ENCODE measurements at regions not wholly inside any gene's neighbourhood (a gene's known extent, or its start where the extent isn't known, plus 50 kb on each side); places are given as distances from the start of the nearest gene placed in this dataset.

DNA sequence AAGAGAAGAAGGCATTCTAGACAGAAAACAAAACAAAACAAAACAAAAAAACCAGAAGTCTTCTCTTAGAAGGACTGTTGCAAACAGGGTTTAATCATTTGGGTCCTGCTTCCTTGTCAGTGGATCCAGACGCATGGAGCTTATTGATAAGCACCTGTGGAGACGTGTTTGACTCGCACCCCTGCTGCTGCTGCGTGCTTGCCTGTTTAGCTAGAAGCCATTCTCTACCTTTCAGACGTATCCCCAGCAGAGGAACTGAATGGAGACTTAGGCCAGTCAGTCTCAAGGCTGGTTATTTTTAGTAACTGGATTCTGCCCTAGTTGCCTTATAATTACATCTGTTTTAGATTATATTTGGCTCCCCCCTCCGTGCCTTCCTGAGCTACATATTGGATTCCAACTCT is 186.1 kb upstream of the EEA1 start:
- Histone ChIP-seq H3F3A (ENCODE audit: insufficient read depth, low read length, poor library complexity, severe bottlenecking) (no peaks in the 10 kb centered on the region), H3K36me3 (ENCODE audit: insufficient read depth, low read length) (no peaks in the 10 kb centered on the region), H3K27ac (ENCODE audit: low read length) (no peak overlapping the region), H3K79me2 (replicated peaks; ENCODE audit: insufficient read depth, low read length) (no peaks in the 10 kb centered on the region), H3K9me3 (ENCODE audit: low read length) (no peaks in the 10 kb centered on the region), H3K27me3 (ENCODE audit: insufficient read depth, low read depth, low read length) (no peaks in the 10 kb centered on the region), H3K4me3 (ENCODE audit: low read length) (no peak overlapping the region), H3K9me2 (ENCODE audit: insufficient read depth, low read length) (no peaks in the 10 kb centered on the region), H3K4me2 (ENCODE audit: low read length) (no peak overlapping the region), H4K20me1 (ENCODE audit: insufficient read depth) (no peaks in the 10 kb centered on the region), H2AFZ (ENCODE audit: low read depth, low read length) (no peak overlapping the region), H3K9ac (ENCODE audit: low read length) (no peak overlapping the region)
- TF ChIP-seq SMC3 (conservative IDR thresholded peaks at IDR 0.05; ENCODE audit: poor library complexity) (no peak), POLR2AphosphoS5 (IDR thresholded peaks at IDR 0.05) (no peak), RAD21 (conservative IDR thresholded peaks at IDR 0.05) (no peak), TAF1 (IDR thresholded peaks at IDR 0.05; ENCODE audit: low read depth) (no peak), EZH2 (IDR thresholded peaks at IDR 0.05; ENCODE audit: borderline replicate concordance, insufficient read depth, low read length, poor library complexity, severe bottlenecking) (no peak), EP300 (conservative IDR thresholded peaks at IDR 0.05; ENCODE audit: poor library complexity, severe bottlenecking) (no peak), MXI1 (conservative IDR thresholded peaks at IDR 0.05; ENCODE audit: poor library complexity, severe bottlenecking) (no peak)
- TF ChIP-seq, protein P1, sequence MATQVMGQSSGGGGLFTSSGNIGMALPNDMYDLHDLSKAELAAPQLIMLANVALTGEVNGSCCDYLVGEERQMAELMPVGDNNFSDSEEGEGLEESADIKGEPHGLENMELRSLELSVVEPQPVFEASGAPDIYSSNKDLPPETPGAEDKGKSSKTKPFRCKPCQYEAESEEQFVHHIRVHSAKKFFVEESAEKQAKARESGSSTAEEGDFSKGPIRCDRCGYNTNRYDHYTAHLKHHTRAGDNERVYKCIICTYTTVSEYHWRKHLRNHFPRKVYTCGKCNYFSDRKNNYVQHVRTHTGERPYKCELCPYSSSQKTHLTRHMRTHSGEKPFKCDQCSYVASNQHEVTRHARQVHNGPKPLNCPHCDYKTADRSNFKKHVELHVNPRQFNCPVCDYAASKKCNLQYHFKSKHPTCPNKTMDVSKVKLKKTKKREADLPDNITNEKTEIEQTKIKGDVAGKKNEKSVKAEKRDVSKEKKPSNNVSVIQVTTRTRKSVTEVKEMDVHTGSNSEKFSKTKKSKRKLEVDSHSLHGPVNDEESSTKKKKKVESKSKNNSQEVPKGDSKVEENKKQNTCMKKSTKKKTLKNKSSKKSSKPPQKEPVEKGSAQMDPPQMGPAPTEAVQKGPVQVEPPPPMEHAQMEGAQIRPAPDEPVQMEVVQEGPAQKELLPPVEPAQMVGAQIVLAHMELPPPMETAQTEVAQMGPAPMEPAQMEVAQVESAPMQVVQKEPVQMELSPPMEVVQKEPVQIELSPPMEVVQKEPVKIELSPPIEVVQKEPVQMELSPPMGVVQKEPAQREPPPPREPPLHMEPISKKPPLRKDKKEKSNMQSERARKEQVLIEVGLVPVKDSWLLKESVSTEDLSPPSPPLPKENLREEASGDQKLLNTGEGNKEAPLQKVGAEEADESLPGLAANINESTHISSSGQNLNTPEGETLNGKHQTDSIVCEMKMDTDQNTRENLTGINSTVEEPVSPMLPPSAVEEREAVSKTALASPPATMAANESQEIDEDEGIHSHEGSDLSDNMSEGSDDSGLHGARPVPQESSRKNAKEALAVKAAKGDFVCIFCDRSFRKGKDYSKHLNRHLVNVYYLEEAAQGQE (IDR thresholded peaks at IDR 0.05; ENCODE audit: borderline replicate concordance) = no peak
- TF ChIP-seq, protein P2, sequence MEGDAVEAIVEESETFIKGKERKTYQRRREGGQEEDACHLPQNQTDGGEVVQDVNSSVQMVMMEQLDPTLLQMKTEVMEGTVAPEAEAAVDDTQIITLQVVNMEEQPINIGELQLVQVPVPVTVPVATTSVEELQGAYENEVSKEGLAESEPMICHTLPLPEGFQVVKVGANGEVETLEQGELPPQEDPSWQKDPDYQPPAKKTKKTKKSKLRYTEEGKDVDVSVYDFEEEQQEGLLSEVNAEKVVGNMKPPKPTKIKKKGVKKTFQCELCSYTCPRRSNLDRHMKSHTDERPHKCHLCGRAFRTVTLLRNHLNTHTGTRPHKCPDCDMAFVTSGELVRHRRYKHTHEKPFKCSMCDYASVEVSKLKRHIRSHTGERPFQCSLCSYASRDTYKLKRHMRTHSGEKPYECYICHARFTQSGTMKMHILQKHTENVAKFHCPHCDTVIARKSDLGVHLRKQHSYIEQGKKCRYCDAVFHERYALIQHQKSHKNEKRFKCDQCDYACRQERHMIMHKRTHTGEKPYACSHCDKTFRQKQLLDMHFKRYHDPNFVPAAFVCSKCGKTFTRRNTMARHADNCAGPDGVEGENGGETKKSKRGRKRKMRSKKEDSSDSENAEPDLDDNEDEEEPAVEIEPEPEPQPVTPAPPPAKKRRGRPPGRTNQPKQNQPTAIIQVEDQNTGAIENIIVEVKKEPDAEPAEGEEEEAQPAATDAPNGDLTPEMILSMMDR (IDR thresholded peaks at IDR 0.05; ENCODE audit: poor library complexity, severe bottlenecking) = no peak

DNA sequence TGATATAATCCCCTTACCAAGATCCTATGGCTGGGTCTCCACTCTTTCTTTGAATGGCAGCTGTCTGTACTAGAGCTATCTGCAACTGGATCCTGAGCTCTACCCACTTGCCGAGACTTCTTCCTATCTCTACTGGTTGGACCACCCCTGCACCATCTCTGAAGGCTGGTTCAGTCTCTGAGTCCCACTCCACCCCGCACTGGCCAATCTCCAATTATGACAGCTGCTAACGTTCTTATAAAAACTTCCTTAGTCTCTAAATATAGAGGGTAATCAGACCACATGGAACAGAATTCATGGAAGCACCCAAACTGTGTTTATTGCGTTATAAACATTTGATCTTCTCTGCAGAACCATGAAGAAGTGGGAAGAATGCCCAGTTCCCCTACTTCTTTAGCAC is 186.6 kb upstream of the EEA1 start:
- Histone ChIP-seq H3K79me2 (replicated peaks; ENCODE audit: insufficient read depth, low read length) (no peaks in the 10 kb centered on the region), H3K27ac (ENCODE audit: low read length) (no peak overlapping the region), H3K4me3 (ENCODE audit: low read length) (no peak overlapping the region), H4K20me1 (ENCODE audit: insufficient read depth) (no peaks in the 10 kb centered on the region), H2AFZ (ENCODE audit: low read depth, low read length) (no peak overlapping the region), H3K4me2 (ENCODE audit: low read length) (no peak overlapping the region), H3K9me3 (ENCODE audit: low read length) (no peaks in the 10 kb centered on the region), H3K27me3 (ENCODE audit: insufficient read depth, low read depth, low read length) (no peaks in the 10 kb centered on the region), H3K9ac (ENCODE audit: low read length) (no peak overlapping the region), H3K9me2 (ENCODE audit: insufficient read depth, low read length) (no peaks in the 10 kb centered on the region), H3K36me3 (ENCODE audit: insufficient read depth, low read length) (no peaks in the 10 kb centered on the region), H3F3A (ENCODE audit: insufficient read depth, low read length, poor library complexity, severe bottlenecking) (no peaks in the 10 kb centered on the region)
- TF ChIP-seq EZH2 (IDR thresholded peaks at IDR 0.05; ENCODE audit: borderline replicate concordance, insufficient read depth, low read length, poor library complexity, severe bottlenecking) = no peak
- no peak for TF ChIP-seq EP300 (conservative IDR thresholded peaks at IDR 0.05; ENCODE audit: poor library complexity, severe bottlenecking)
- TF ChIP-seq TAF1 (IDR thresholded peaks at IDR 0.05; ENCODE audit: low read depth) = no peak
- no peak for TF ChIP-seq MXI1 (conservative IDR thresholded peaks at IDR 0.05; ENCODE audit: poor library complexity, severe bottlenecking)
- no peak for TF ChIP-seq POLR2AphosphoS5 (IDR thresholded peaks at IDR 0.05)
- TF ChIP-seq RAD21 (conservative IDR thresholded peaks at IDR 0.05) = no peak
- TF ChIP-seq, protein P2 (IDR thresholded peaks at IDR 0.05; ENCODE audit: poor library complexity, severe bottlenecking) = no peak
- TF ChIP-seq SMC3 (conservative IDR thresholded peaks at IDR 0.05; ENCODE audit: poor library complexity) = no peak

All from neural cell (in vitro differentiated cells).